H1 (cell line): ENCODE measurements at regions not wholly inside any gene's neighbourhood (a gene's known extent, or its start where the extent isn't known, plus 50 kb on each side); places are given as distances from the start of the nearest gene placed in this dataset.

Source experiments
- CTCF ChIA-PET: fragments of 300-600 bp; sonication (Branson Sonifier 250); formaldehyde crosslinking; loops from one replicate; lab custom pipeline; 2021; ENCODE audit not compliant: partially characterized antibody; lab: Charles Lee
- POLR2A ChIA-PET: fragments of 300-600 bp; sonication (Branson Sonifier 250); formaldehyde crosslinking; loops from one replicate; lab custom pipeline; 2021; ENCODE audit warnings: inconsistent platforms; ENCODE audit not compliant: partially characterized antibody; lab: Charles Lee
- DNase-seq, 2 experiments: peaks; one replicate each; pipeline versions ENCODE4 v3.0.0 to v3.0.0-alpha.2; 2010 to 2022; ENCODE audit warnings: low spot score in 2 of 2, low read depth in 1 of 2, mixed read lengths in 1 of 2
- FAIRE-seq: peaks from 2 replicates; lab custom pipeline; 2011; peaks lifted over from hg19 to GRCh38; lab: Jason Lieb, UNC
- H2AFZ ChIP-seq: 2 replicates; pipeline ENCODE4 v1.8.1; 2012; ENCODE audit warnings: low read length, inconsistent platforms
- H2AK5ac ChIP-seq: 2 replicates; pipeline ENCODE4 v1.6.1; 2013; ENCODE audit warnings: low read depth, low read length
- H2BK120ac ChIP-seq: replicated peaks from 2 replicates; pipeline ENCODE3; 2013; ENCODE audit warnings: low read depth, low read length, inconsistent platforms
- H2BK12ac ChIP-seq: 2 replicates; pipeline ENCODE4 v1.6.1; 2013; ENCODE audit warnings: low read depth, low read length
- H2BK15ac ChIP-seq: 2 replicates; pipeline ENCODE4 v1.6.1; 2013; ENCODE audit warnings: low read length
- H2BK20ac ChIP-seq: 2 replicates; pipeline ENCODE4 v1.6.1; 2013; ENCODE audit warnings: low read length
- H2BK5ac ChIP-seq: 2 replicates; pipeline ENCODE4 v1.6.1; 2013; ENCODE audit warnings: low read depth, low read length
- H3K14ac ChIP-seq: 2 replicates; pipeline ENCODE4 v1.6.1; 2013; ENCODE audit warnings: inconsistent platforms; ENCODE audit not compliant: insufficient read length
- H3K18ac ChIP-seq: 2 replicates; pipeline ENCODE4 v1.6.1; 2013; ENCODE audit warnings: low read length; ENCODE audit errors: extremely low read depth
- H3K23ac ChIP-seq: 2 replicates; pipeline ENCODE4 v1.6.1; 2013; ENCODE audit warnings: inconsistent platforms; ENCODE audit not compliant: insufficient read length
- H3K23me2 ChIP-seq: 2 replicates; pipeline ENCODE4 v1.6.1; 2013; ENCODE audit warnings: low read depth, low read length
- H3K27ac ChIP-seq: 2 replicates; pipeline ENCODE4 v1.6.1; 2011; ENCODE audit warnings: low read depth, low read length, inconsistent platforms
- H3K27me3 ChIP-seq, 4 experiments: replicated peaks in 1 of 4; 1 replicate in 1 of 4; 2 replicates in 3 of 4; pipeline versions ENCODE4 v1.6.1 to v1.8.1; 2011 to 2013; ENCODE audit warnings: low read length in 3 of 4, mild to moderate bottlenecking in 3 of 4, inconsistent platforms in 2 of 4, mixed read lengths in 2 of 4, moderate library complexity in 1 of 4; ENCODE audit not compliant: control insufficient read depth in 3 of 4, insufficient read depth in 3 of 4; ENCODE audit errors: extremely low read depth in 1 of 4
- H3K36me3 ChIP-seq, 4 experiments: 2 replicates each; pipeline versions ENCODE4 v1.6.1 to v1.8.1; 2011 to 2013; ENCODE audit warnings: mild to moderate bottlenecking in 4 of 4, low read length in 3 of 4, moderate library complexity in 2 of 4, control low read depth in 1 of 4, inconsistent platforms in 1 of 4; ENCODE audit not compliant: insufficient read depth in 4 of 4, control insufficient read depth in 2 of 4
- H3K4ac ChIP-seq: replicated peaks from 2 replicates; pipeline ENCODE3; 2013; ENCODE audit warnings: low read length, low read depth, mixed read lengths, inconsistent platforms; ENCODE audit not compliant: insufficient read length
- H3K4me1 ChIP-seq, 4 experiments: replicated peaks in 1 of 4; 1 replicate in 1 of 4; 2 replicates in 3 of 4; pipeline versions ENCODE4 v1.6.1 to v1.8.1; 2011 to 2013; ENCODE audit warnings: low read length in 3 of 4, inconsistent platforms in 2 of 4, mixed read lengths in 1 of 4; ENCODE audit not compliant: insufficient read depth in 4 of 4, control insufficient read depth in 3 of 4
- H3K4me2 ChIP-seq, 2 experiments: 2 replicates each; pipeline versions ENCODE4 v1.6.1 to v1.8.1; 2011 to 2013; ENCODE audit warnings: low read depth in 2 of 2, low read length in 2 of 2, control low read depth in 1 of 2, inconsistent platforms in 1 of 2, mild to moderate bottlenecking in 1 of 2; ENCODE audit not compliant: insufficient read depth in 1 of 2
- H3K4me3 ChIP-seq, 4 experiments: fragments of 200-600, 300-600 bp in 1 of 4; sonication (generic), shearing (Covaris generic), sonication (Bioruptor Twin) in 1 of 4; 2 replicates each; pipeline versions ENCODE4 v1.5.1 to v1.8.1; 2011 to 2016; ENCODE audit warnings: low read length in 4 of 4, low read depth in 3 of 4, control low read depth in 2 of 4, inconsistent platforms in 2 of 4, mild to moderate bottlenecking in 2 of 4, mixed read lengths in 1 of 4, moderate library complexity in 1 of 4; ENCODE audit not compliant: insufficient read depth in 2 of 4; ENCODE audit errors: extremely low read depth in 1 of 4
- H3K56ac ChIP-seq: replicated peaks from 2 replicates; pipeline ENCODE3; 2013; ENCODE audit warnings: low read depth, mild to moderate bottlenecking, mixed read lengths, low read length, inconsistent platforms; ENCODE audit not compliant: insufficient read length
- H3K79me1 ChIP-seq: 2 replicates; pipeline ENCODE4 v1.6.1; 2013; ENCODE audit warnings: low read depth, low read length, control low read depth
- H3K79me2 ChIP-seq, 2 experiments: 2 replicates each; pipeline versions ENCODE4 v1.6.1 to v1.8.1; 2012 to 2013; ENCODE audit warnings: low read length in 2 of 2, mild to moderate bottlenecking in 2 of 2, inconsistent platforms in 1 of 2; ENCODE audit not compliant: insufficient read depth in 2 of 2, control insufficient read depth in 1 of 2
- H3K9ac ChIP-seq, 4 experiments: replicated peaks in 1 of 4; 1 replicate in 1 of 4; 2 replicates in 3 of 4; pipeline versions ENCODE4 v1.6.1 to v1.8.1; 2011 to 2013; ENCODE audit warnings: low read depth in 3 of 4, low read length in 3 of 4, control low read depth in 2 of 4, mild to moderate bottlenecking in 2 of 4, moderate library complexity in 2 of 4, inconsistent platforms in 1 of 4; ENCODE audit errors: extremely low read depth in 1 of 4
- H3K9me3 ChIP-seq, 2 experiments: 2 replicates each; pipeline versions ENCODE4 v1.6.1 to v1.8.1; 2012 to 2013; ENCODE audit warnings: mild to moderate bottlenecking in 2 of 2, moderate library complexity in 2 of 2, control low read depth in 1 of 2, inconsistent platforms in 1 of 2, low read depth in 1 of 2, low read length in 1 of 2, mixed read lengths in 1 of 2; ENCODE audit not compliant: insufficient read depth in 2 of 2
- H4K20me1 ChIP-seq, 2 experiments: replicated peaks in 1 of 2; 2 replicates each; pipeline versions ENCODE3 to v1.8.1; 2011 to 2013; ENCODE audit warnings: inconsistent platforms in 2 of 2, low read length in 2 of 2, mild to moderate bottlenecking in 1 of 2; ENCODE audit not compliant: insufficient read depth in 2 of 2, control insufficient read depth in 1 of 2
- H4K5ac ChIP-seq: 2 replicates; pipeline ENCODE4 v1.6.1; 2013; ENCODE audit warnings: low read length, low read depth, mixed read lengths, inconsistent platforms; ENCODE audit not compliant: insufficient read length
- H4K8ac ChIP-seq: 2 replicates; pipeline ENCODE4 v1.8.0; 2013; ENCODE audit warnings: mild to moderate bottlenecking, moderate library complexity, low read length, inconsistent platforms; ENCODE audit not compliant: insufficient read depth; ENCODE audit errors: extremely low read depth
- H4K91ac ChIP-seq: replicated peaks from 2 replicates; pipeline ENCODE3; 2013; ENCODE audit warnings: low read length, mixed read lengths, inconsistent platforms; ENCODE audit not compliant: insufficient read length
- SAP30 ChIP-seq: fragments of 300-600 bp; sonication (generic); IDR thresholded peaks from 2 replicates; pipeline ENCODE4 v1.7.1; 2012; ENCODE audit warnings: low read length, moderate library complexity, mild to moderate bottlenecking, inconsistent platforms; ENCODE audit not compliant: insufficient read depth, insufficient replicate concordance
- WGBS, 2 experiments: shearing (Covaris generic) in 1 of 2; methylation state at CpG; one replicate each; pipeline versions ENCODE4 v1.1.6 to v1.1.7; 2013 to 2015; ENCODE audit warnings: low lambda C conversion rate in 2 of 2, mixed read lengths in 2 of 2, inconsistent platforms in 1 of 2, low coverage in 1 of 2, missing lambda C conversion rate in 1 of 2; ENCODE audit not compliant: insufficient replicate concordance in 2 of 2, insufficient coverage in 1 of 2, insufficient read length in 1 of 2; ENCODE audit errors: extremely low coverage in 1 of 2, missing lambda C conversion rate in 1 of 2; 5-methylcytosine and 5-hydroxymethylcytosine counted together

GRCh38 chr6:113277111-113277510 lies 580.0 kb upstream of the MARCKS start:
- H3K23me2 ChIP-seq = no peaks in the 10 kb centered on the region
- H2BK12ac ChIP-seq = no peak overlapping the region
- POLR2A ChIA-PET = no interaction called here
- H4K8ac ChIP-seq = no peak overlapping the region
- H3K4me2 ChIP-seq = no peak overlapping the region
- no peak overlapping the region for H3K9ac ChIP-seq
- TF ChIP-seq SAP30 = no peak
- no peak overlapping the region for H4K91ac ChIP-seq
- 85% methylated on average over 1 of the region's 1 CpG; no CpG with 5 or more reads in 1 of the 2 experiments for WGBS, 2 experiments
- no peak overlapping the region for H3K18ac ChIP-seq
- no peaks in the 10 kb centered on the region for H3K36me3 ChIP-seq
- CTCF ChIA-PET = interaction anchor here (1.0 kb wide), 1 partner anchor 29 kb away, joined by 3 read pairs; no protein-coding TSS in a partner anchor
- no peak overlapping the region for H3K14ac ChIP-seq
- H2BK120ac ChIP-seq = no peak overlapping the region
- H3K4me1 ChIP-seq = peaks cover 0 to 7% (median 4%) of the 10 kb centered on the region in 4 experiments; a peak in 3 of 7 replicates
- DNase-seq (no peak), FAIRE-seq (no peak)
- H3K79me1 ChIP-seq = no peaks in the 10 kb centered on the region
- no peak overlapping the region for H3K56ac ChIP-seq
- H2AK5ac ChIP-seq = no peak overlapping the region
- H3K23ac ChIP-seq = no peak overlapping the region
- H2BK20ac ChIP-seq = no peak overlapping the region
- no peak overlapping the region for H2BK5ac ChIP-seq
- H2BK15ac ChIP-seq = no peak overlapping the region
- no peaks in the 10 kb centered on the region for H3K9me3 ChIP-seq
- no peak overlapping the region for H4K5ac ChIP-seq
- no peaks in the 10 kb centered on the region for H4K20me1 ChIP-seq
- no peak overlapping the region for H3K27ac ChIP-seq
- no peaks in the 10 kb centered on the region for H3K79me2 ChIP-seq
- H2AFZ ChIP-seq = no peak overlapping the region
- no peak overlapping the region for H3K4ac ChIP-seq
- no peak overlapping the region for H3K4me3 ChIP-seq
- H3K27me3 ChIP-seq = no peaks in the 10 kb centered on the region
